K562 (cell line): ENCODE measurements at regions not wholly inside any gene's neighbourhood (a gene's known extent, or its start where the extent isn't known, plus 50 kb on each side); places are given as distances from the start of the nearest gene placed in this dataset.

ENCODE experiments used
- ATAC-seq: fragments of 200-7000 bp; cut with Tn5 transposase; 3 replicates; pipeline ENCODE4 v1.9.1; 2020; ENCODE audit warnings: moderate library complexity
- BruUV-seq: library from RNA; stranded (reverse); fragments of 400-500 nt; replicated peaks from 2 replicates; lab custom pipeline; 2021; lab: Mats Ljungman, UMichigan
- CTCF ChIA-PET: fragments of 300-600 bp; formaldehyde crosslinking; extraction: SDS; loops from one replicate; lab custom pipeline; 2021; ENCODE audit warnings: low intra/inter-chr PET ratio; lab: Yijun Ruan, JAX
- POLR2A ChIA-PET: fragments of 300-600, 350-650 bp; sonication (Branson Sonifier 250); formaldehyde crosslinking; extraction: SDS; loops from one replicate; lab custom pipeline; 2021; ENCODE audit warnings: antibody characterized with exemption, inconsistent platforms; lab: Yijun Ruan, JAX
- DNase-seq, 4 experiments: peaks; one replicate each; pipeline versions ENCODE4 v3.0.0 to v3.0.0-alpha.2; 2011 to 2018; ENCODE audit warnings: low spot score in 3 of 4, mixed read lengths in 3 of 4; ENCODE audit errors: extremely low read depth in 1 of 4
- FAIRE-seq: peaks from 2 replicates; lab custom pipeline; 2011; peaks lifted over from hg19 to GRCh38; lab: Jason Lieb, UNC
- H2AFZ ChIP-seq: 2 replicates; pipeline ENCODE4 v1.6.0; 2011; ENCODE audit warnings: low read depth, low read length, control low read depth, inconsistent platforms
- H3K27ac ChIP-seq: fragments of 200-600 bp; 3 replicates; pipeline ENCODE4 v1.8.0; 2011; ENCODE audit warnings: low read depth, mild to moderate bottlenecking, control low read depth, inconsistent platforms, low read length, moderate library complexity, mixed read lengths; ENCODE audit errors: extremely low read depth
- H3K27me3 ChIP-seq, 2 experiments: fragments of 300-600 bp in 1 of 2; 2 replicates in 1 of 2; 3 replicates in 1 of 2; pipeline versions ENCODE4 v1.6.0 to v1.8.0; 2011; ENCODE audit warnings: inconsistent platforms in 2 of 2, low read length in 2 of 2, mild to moderate bottlenecking in 1 of 2, mixed read lengths in 1 of 2, moderate library complexity in 1 of 2; ENCODE audit not compliant: control insufficient read depth in 2 of 2, insufficient read depth in 2 of 2
- H3K36me3 ChIP-seq: fragments of 300-600 bp; 3 replicates; pipeline ENCODE4 v1.8.0; 2011; ENCODE audit warnings: mild to moderate bottlenecking, low read length, inconsistent platforms; ENCODE audit not compliant: control insufficient read depth, insufficient read depth
- H3K4me1 ChIP-seq, 2 experiments: fragments of 200-600 bp in 1 of 2; replicated peaks in 1 of 2; 2 replicates in 1 of 2; 3 replicates in 1 of 2; pipeline versions ENCODE4 v1.5.1 to v1.8.0; 2011; ENCODE audit warnings: inconsistent platforms in 2 of 2, low read length in 2 of 2, mild to moderate bottlenecking in 1 of 2, mixed read lengths in 1 of 2, moderate library complexity in 1 of 2; ENCODE audit not compliant: control insufficient read depth in 2 of 2, insufficient read depth in 2 of 2
- H3K4me2 ChIP-seq: 2 replicates; pipeline ENCODE4 v1.6.1; 2011; ENCODE audit warnings: low read length, control low read depth, inconsistent platforms, mixed read lengths; ENCODE audit not compliant: insufficient read depth
- H3K4me3 ChIP-seq: fragments of 200-600 bp; sonication (generic), shearing (Covaris generic); 2 replicates; pipeline ENCODE4 v1.5.1; 2016; ENCODE audit warnings: control low read depth, inconsistent platforms
- H3K79me2 ChIP-seq: fragments of 200-600 bp; 3 replicates; pipeline ENCODE4 v1.8.0; 2011; ENCODE audit warnings: low read length, inconsistent platforms; ENCODE audit not compliant: control insufficient read depth, insufficient read depth
- H3K9ac ChIP-seq, 2 experiments: 2 replicates each; pipeline versions ENCODE4 v1.6.0 to v1.6.1; 2011; ENCODE audit warnings: low read depth in 2 of 2, low read length in 2 of 2, control low read depth in 1 of 2, inconsistent platforms in 1 of 2, mild to moderate bottlenecking in 1 of 2, mixed read lengths in 1 of 2; ENCODE audit not compliant: insufficient read depth in 1 of 2
- H3K9me1 ChIP-seq: one replicate; pipeline ENCODE4 v1.6.0; 2011; ENCODE audit warnings: inconsistent platforms, mild to moderate bottlenecking, low read length, moderate library complexity; ENCODE audit not compliant: control insufficient read depth, insufficient read depth
- H3K9me3 ChIP-seq: replicated peaks from 2 replicates; pipeline ENCODE4 v1.5.1; 2011; ENCODE audit warnings: low read depth, low read length, inconsistent platforms; ENCODE audit not compliant: control insufficient read depth, insufficient read depth
- H4K20me1 ChIP-seq: replicated peaks from 2 replicates; pipeline ENCODE4 v1.6.1; 2011; ENCODE audit warnings: low read length, inconsistent platforms, mixed read lengths; ENCODE audit not compliant: control insufficient read depth, insufficient read depth
- ATF2 ChIP-seq: sonication (generic); formaldehyde crosslinking; IDR thresholded peaks from 2 replicates; pipeline ENCODE4 v1.8.1; 2022; ENCODE audit warnings: missing genetic modification reagents
- BMI1 ChIP-seq: fragments of 150-350 bp; IDR thresholded peaks from 2 replicates; pipeline ENCODE4 v1.6.1; 2014; ENCODE audit warnings: low read length
- COPS2 ChIP-seq: fragments of 450-650 bp; conservative IDR thresholded peaks from 2 replicates; pipeline ENCODE4 v1.6.1; 2016; ENCODE audit warnings: mild to moderate bottlenecking, moderate library complexity
- CTCF ChIP-seq, 3 experiments: IDR thresholded peaks in 2 of 3; conservative IDR thresholded peaks in 1 of 3; 2 replicates each; pipeline ENCODE4 v1.5.1; 2011 to 2012; ENCODE audit warnings: low read length in 3 of 3, mild to moderate bottlenecking in 3 of 3, control low read depth in 2 of 3, improper control_type of control experiment in 1 of 3, inconsistent platforms in 1 of 3, low read depth in 1 of 3, mixed read lengths in 1 of 3, moderate library complexity in 1 of 3; ENCODE audit not compliant: insufficient read depth in 2 of 3
- FOXA1 ChIP-seq: fragments of 450-650 bp; IDR thresholded peaks from 2 replicates; pipeline ENCODE4 v1.6.1; 2016; ENCODE audit warnings: mild to moderate bottlenecking, borderline replicate concordance
- FOXO4 ChIP-seq: fragments of 450-650 bp; formaldehyde crosslinking; IDR thresholded peaks from 2 replicates; pipeline ENCODE4 v1.4.0; 2020; ENCODE audit warnings: mild to moderate bottlenecking, moderate library complexity
- MCM3 ChIP-seq: fragments of 450-650 bp; IDR thresholded peaks from 2 replicates; pipeline ENCODE4 v1.6.1; 2016
- PBX2 ChIP-seq, 2 experiments: IDR thresholded peaks in 1 of 2; conservative IDR thresholded peaks in 1 of 2; 2 replicates each; pipeline ENCODE4 v1.6.1; 2016; ENCODE audit warnings: low read depth in 2 of 2, mild to moderate bottlenecking in 1 of 2, missing compliant biosample characterization in 1 of 2, missing genetic modification characterization in 1 of 2, moderate library complexity in 1 of 2
- POU5F1 ChIP-seq: fragments of 150-350 bp; IDR thresholded peaks from 2 replicates; pipeline ENCODE4 v1.6.1; 2014; ENCODE audit warnings: borderline replicate concordance, low read length, low read depth, mild to moderate bottlenecking; ENCODE audit not compliant: partially characterized antibody
- RBM22 ChIP-seq: fragments of 200-400 bp; formaldehyde crosslinking; IDR thresholded peaks from 2 replicates; pipeline ENCODE4 v1.6.1; 2018; ENCODE audit warnings: low read length, low read depth; ENCODE audit not compliant: poor library complexity, severe bottlenecking
- SMARCB1 ChIP-seq: IDR thresholded peaks from 2 replicates; pipeline ENCODE4 v1.6.1; 2011; ENCODE audit warnings: improper control_type of control experiment, low read depth; ENCODE audit not compliant: insufficient read length
- USF2 ChIP-seq: sonication (generic); formaldehyde crosslinking; IDR thresholded peaks from 2 replicates; pipeline ENCODE4 v1.5.0; 2020; ENCODE audit warnings: missing genetic modification reagents
- ZNF436 ChIP-seq: fragments of 250-450, 450-650 bp; sonication (Bioruptor Pico); formaldehyde crosslinking; IDR thresholded peaks from 2 replicates; pipeline ENCODE4 v1.7.0; 2020; ENCODE audit warnings: mild to moderate bottlenecking
- ZNF76 ChIP-seq: fragments of 250-450 bp; sonication (Bioruptor Pico); IDR thresholded peaks from 2 replicates; pipeline ENCODE4 v1.4.0; 2020; ENCODE audit warnings: mild to moderate bottlenecking, moderate library complexity, borderline replicate concordance
- WGBS: fragments of 100-300 bp; shearing (Covaris generic); methylation state at CpG from one replicate; pipeline ENCODE4 v1.1.6; 2016; ENCODE audit warnings: low coverage, mixed read lengths; ENCODE audit not compliant: insufficient coverage; ENCODE audit errors: missing lambda C conversion rate; 5-methylcytosine and 5-hydroxymethylcytosine counted together
- in situ Hi-C: fragments of 300-500 bp; cut with MboI; formaldehyde crosslinking; loops from 4 replicates; pipeline ENCODE4 v1.15.0; 2018; ENCODE audit warnings: inconsistent platforms, mixed read lengths
- intact Hi-C: fragments of 100-400 bp; cut with micrococcal nuclease; formaldehyde crosslinking; loops from 2 replicates; pipeline ENCODE4 v1.14.2; 2022

DNA sequence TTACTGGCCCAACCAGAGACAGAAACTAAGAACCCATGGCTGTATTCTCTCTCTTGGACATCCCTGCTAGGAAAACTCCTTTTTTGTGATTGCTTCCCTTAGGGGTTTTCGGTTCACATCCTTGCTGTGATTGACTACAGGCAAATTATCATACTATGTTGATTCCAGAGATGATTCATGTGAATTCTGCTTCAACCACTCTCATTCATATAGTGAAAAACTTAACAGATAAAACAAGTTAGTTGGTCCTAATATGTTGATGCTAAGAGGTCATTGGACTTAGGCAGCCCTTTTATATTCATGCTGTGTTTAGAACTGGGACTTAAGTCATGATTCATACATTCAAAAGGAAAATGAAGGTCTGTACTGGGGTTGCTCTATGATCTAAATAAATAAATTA, 76.9 kb upstream of the CCN2 start:
- no peak overlapping the region for H2AFZ ChIP-seq
- FAIRE-seq, result no peak
- H3K4me1 ChIP-seq, result no peaks in the 10 kb centered on the region
- DNase-seq, result no peak
- 0% methylated on average over 1 of the region's 1 CpG for WGBS
- CTCF ChIA-PET, result no interaction called here
- POLR2A ChIA-PET, result no interaction called here
- intact Hi-C loops (no loop called here), in situ Hi-C loops (no loop called here)
- ATAC-seq, result no peak
- no peak overlapping the region for H3K27ac ChIP-seq
- H3K9me3 ChIP-seq, result no peaks in the 10 kb centered on the region
- no peaks in the 10 kb centered on the region for H3K27me3 ChIP-seq
- H3K36me3 ChIP-seq, result no peaks in the 10 kb centered on the region
- no TSS peak for BruUV-seq
- H3K4me3 ChIP-seq, result no peak overlapping the region
- H3K4me2 ChIP-seq, result no peak overlapping the region
- no peaks in the 10 kb centered on the region for H3K79me2 ChIP-seq
- no peak overlapping the region for H3K9ac ChIP-seq
- H4K20me1 ChIP-seq, result no peaks in the 10 kb centered on the region
- no peaks in the 10 kb centered on the region for H3K9me1 ChIP-seq
- TF ChIP-seq ZNF436 (CRISPR knock-in tag) (no peak), MCM3 (no peak), USF2 (CRISPR knock-in tag) (no peak), CTCF (IDR thresholded peaks at IDR 0.05 in 2 of 3, conservative IDR thresholded peaks at IDR 0.05 in 1 of 3; ENCODE audit: insufficient read depth in 2 of 3, low read depth in 1 of 3, low read length in 3 of 3) (no peak), ZNF76 (CRISPR knock-in tag) (no peak), FOXA1 (no peak), ATF2 (CRISPR knock-in tag) (no peak), RBM22 (no peak), POU5F1 (no peak), COPS2 (no peak), BMI1 (no peak), SMARCB1 (no peak), PBX2 (CRISPR knock-in tag; IDR thresholded peaks at IDR 0.05; ENCODE audit: low read depth) (no peak), PBX2 (tag; conservative IDR thresholded peaks at IDR 0.05; ENCODE audit: low read depth) (no peak), FOXO4 (CRISPR knock-in tag) (no peak)
